GM21390 (cell line): ENCODE measurements at regions not wholly inside any gene's neighbourhood (a gene's known extent, or its start where the extent isn't known, plus 50 kb on each side); places are given as distances from the start of the nearest gene placed in this dataset.

Experiments used
- ATAC-seq: cut with Tn5 transposase; IDR thresholded peaks from one replicate; pipeline ENCODE4 v1.9.1; 2021; ENCODE audit not compliant: unreplicated experiment

DNA sequence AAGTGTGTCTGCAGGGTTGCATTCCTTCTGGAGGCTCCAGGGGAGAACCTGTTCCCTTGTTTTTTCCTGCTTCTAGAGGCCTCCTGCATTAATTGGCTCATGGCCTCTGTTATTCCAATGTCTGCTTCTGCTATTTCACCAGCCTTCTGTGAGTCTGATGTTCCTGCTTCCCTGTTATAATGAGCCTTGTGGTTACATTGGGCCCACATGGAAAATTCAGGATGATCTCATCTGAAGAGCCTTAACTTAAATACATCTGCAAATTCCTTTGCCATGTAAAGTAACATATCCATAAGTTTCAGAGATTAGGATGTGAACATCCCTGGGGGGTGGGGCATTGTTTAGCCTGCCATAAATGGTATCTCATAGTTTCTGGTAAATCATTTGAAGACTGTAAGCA is 181.1 kb downstream of the RWDD3 start:
- ATAC-seq: no peak

DNA sequence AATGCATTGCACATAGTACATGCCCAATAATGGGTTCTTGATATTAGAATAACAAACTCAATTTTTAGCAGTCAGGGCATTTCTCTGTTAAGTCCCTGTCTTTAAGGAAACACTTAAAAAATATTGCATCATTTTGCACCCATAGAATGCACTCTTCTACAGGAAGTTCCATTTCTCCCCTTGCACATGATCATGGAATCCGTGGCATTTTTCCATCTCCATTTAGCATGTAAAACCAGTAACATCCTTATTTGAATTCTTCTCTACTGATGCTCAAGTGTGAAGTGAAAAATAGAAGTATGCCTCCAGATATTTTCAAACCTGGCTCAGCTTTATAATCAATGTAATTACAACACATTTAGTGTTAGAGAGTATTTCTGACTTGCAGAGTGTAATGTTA is 192.8 kb downstream of the RWDD3 start:
- ATAC-seq: no peak

DNA sequence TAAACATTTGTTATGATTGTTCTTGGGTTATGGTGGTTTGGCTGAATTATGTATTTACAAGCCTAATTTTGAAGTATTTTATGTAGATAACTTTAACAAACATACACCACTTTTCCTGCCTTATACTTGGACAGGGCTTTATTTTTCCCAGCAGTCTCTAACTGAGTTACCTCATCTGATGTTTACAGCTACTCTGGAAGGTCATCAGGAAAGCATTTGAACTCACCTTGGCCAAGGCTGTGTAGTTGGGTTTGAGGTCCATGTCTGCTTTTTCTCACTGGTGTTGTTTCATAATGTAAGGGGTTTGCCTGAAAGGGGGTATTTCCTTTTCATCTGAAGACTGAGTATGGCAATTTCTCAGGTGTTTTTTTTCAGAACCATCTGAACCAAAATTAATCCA is 193.5 kb downstream of the RWDD3 start:
- no peak for ATAC-seq

DNA sequence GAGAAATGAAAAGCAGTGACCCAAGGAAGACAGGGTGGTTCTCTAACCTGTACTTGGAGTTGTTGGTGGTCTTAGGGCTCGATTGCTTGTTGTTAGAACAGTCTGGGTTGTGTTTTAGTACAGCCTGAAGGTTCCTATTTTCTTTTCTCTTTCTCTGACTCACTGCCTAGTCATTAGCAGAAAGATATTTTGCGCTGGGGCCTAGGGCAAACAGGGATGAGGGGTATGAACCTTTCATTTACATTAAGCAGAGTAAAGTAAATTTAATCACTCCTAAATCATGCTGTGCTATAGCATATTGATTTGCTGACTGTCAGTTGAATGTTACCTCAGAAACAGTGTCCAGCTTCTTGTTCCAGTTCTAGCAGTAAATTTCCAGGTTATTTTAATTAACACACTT is 197.2 kb downstream of the RWDD3 start:
- no peak for ATAC-seq

DNA sequence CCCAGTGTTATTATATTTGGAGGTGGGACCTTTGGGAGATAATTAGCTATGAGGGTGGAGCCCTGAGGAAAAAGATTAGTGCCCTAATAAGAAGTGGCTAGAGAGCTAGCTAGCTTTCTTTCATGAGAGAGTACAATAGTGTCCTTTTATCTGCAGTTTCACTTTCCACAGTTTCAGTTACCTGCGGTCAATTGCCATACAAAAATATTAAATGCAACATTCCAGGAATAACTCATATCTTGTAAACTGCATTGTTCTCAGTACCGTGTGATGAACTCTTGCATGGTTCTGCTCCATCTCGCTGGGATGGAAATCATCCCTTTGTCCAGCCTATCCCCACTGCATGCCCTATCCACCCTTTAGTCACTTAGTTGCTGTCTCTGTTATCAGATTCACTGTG is 201.6 kb downstream of the RWDD3 start:
- ATAC-seq: no peak

DNA sequence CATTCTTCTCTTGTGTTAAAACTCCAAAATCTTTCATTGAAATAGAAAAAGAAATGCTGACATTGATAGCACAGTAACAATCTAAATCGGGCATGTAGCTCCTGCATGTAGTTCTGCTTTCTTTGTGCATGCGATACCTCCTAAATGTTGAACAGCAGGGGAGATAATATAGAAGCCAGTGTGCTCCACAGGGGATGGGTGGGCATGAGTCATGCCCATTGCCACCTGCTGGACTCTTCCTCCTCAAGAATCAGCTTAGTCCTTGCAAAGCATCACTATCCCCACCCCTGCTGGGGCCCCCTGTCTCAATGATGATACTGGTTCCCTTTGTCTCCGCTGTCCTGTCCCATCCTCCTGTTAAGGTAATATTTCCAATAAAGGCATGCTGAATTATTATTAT is 203.0 kb downstream of the RWDD3 start:
- ATAC-seq: no peak

DNA sequence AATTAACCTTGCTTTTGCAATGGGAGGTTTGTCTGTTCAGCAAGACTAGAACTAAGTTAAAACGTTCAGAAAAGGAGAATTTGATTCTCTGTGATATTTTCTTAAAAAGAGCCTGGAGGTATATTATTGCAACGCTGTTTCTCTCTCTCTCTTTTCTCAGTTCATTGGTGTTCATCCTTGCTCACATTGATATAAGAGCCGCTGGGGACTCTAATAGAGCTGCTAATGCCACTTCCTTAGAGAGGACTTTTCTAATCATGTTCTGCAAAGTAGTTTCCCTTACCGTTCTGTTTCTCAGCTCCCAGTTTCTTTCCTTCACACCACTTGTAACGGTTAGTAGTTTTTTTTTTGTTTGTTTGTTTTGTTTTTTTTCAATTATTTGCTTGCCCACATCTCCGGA is 203.8 kb downstream of the RWDD3 start:
- no peak for ATAC-seq

DNA sequence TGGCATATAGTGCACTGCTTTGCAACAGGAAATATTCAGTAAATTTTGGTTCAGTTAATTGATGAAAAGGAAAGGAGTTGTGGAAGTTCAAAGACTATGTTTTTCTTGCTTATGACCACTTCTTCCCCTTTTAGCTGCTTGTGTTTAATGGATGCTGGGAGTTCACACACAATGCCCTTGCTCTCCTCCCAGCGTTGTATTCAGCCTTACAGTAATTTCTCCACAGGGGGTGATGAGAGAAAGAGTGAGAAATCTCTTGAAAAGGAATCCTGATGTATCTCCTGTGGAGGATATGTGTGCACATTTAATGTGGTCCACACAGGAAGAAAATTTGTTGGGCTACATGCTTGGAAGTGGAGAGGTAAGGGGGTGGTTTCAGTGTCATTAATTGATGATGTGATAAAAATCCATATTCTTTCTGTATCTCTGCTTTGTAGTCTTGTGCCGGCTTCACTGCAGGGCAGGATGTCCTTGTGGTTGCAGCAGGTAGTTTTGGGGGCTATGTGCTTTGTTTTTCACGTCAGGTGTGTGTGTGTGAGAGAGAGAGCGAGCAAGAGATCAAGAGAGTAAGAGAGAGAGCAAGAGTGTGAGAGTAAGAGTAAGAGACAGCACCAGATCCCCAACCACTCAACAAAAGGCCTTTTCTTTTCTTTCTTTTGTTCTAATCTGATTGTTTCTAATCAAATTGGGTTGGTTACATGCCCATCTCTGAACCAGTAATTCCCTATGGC is 204.4 kb downstream of the RWDD3 start:
- ATAC-seq: no peak

DNA sequence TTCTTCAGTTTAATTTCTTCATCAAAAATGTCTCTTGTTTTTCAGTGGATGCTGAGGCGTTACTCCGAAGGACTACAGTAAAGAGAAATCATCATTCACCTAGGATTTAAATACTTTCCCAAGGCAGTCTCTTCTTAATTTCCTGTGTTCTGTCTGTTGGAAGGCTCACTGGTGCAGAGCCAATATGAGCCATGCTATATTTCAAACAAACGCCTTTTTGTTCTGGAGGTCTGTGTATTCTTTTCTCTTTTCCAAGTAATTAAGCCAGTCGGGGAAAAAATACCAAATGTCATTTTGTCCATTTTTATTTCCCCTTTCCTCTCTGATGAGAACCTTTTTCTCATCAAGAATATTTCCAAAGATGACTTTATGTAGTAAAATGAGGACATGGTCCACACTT is 206.5 kb downstream of the RWDD3 start:
- ATAC-seq: no peak

DNA sequence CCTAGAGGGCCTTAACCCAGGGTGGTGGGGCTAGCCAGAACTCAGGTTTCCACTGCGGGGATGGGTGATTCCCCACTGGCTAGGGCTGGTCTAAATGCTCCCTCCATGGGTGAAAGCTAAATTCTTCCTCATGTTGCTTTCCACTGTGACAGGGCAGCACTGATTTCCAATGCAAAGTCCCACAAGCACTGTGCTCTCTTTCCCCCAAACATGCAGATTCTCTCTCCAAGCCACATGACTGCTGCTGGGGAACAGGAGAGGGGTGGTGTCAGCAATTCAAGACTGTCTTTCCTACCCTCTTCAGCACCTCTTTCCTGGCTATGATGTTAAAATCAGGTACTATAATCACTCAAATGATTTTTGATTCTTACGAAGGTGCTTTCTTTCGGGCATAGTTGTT is 215.5 kb downstream of the RWDD3 start:
- no peak for ATAC-seq

DNA sequence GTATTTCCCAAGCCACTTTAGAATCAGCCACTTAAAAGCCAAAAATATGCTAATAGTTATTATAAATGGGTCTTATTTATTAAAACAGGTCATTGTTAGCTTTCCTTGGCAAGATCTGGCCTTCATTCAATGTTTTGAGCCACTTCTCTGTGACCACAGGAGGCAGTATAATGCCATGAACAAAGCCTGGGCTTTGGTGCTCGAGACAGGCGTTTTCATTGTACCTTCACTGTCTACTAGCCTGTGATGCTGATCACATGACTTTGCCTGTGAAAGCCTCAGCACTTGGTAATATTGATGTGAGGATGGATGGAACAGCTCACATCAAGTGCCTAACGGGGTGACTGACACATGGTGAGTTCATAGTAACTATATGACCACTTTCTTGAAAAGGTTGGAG is 217.0 kb downstream of the RWDD3 start:
- ATAC-seq: no peak

DNA sequence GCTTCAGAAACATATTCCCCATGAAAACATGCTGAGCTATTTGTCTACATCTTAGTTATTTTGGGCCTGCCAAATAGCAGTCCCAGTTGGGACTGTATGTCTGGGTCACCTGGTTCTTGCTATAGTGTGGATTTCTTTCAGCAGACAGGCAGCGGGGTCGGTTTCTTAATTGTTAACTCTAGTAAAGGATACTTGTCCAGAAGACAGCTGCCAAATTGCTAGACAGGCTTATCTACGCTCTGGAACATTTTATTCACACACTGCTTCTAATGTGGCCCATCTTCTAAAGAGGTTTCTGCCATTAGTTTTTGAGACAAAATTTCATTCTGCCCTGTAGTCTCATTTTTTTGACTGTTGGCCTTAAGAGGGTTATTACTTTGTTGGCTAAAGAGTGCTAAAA is 217.9 kb downstream of the RWDD3 start:
- no peak for ATAC-seq

DNA sequence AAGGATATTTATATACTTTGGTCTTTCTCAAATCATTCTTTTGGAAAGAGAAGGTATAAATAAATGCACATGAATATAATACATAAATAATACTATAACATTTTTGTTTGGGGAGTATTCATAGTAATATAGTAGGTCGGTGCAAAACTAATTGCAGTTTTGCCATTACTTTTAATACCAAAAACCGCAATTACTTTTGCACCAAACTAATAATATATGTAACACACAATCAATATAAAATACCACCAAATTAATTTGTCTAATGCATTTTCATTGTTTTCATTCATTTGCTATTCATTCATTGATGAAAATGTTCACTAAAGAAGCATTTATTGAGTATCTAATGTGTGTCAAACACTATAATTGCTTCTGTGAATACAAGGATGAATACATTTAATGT is 219.0 kb downstream of the RWDD3 start:
- ATAC-seq: no peak

DNA sequence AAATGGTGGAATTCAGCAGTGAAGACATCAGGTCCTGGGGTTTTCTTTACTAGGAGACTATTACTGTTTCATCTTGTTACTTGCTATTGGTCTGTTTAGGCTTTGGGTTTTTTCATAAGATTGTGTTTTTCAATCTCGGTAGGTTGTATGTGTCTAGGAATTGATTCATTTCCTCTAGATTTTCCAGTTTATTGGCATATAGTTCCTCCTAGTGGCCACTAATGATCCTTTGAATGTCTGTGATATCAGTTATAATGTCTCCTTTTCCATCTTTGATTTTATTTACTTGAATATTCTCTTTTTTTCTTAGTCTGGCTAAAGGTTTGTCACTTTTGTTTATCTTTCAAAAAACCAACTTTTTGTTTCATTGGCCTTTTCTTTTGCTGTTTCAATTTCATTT is 233.0 kb downstream of the RWDD3 start:
- ATAC-seq: no peak

DNA sequence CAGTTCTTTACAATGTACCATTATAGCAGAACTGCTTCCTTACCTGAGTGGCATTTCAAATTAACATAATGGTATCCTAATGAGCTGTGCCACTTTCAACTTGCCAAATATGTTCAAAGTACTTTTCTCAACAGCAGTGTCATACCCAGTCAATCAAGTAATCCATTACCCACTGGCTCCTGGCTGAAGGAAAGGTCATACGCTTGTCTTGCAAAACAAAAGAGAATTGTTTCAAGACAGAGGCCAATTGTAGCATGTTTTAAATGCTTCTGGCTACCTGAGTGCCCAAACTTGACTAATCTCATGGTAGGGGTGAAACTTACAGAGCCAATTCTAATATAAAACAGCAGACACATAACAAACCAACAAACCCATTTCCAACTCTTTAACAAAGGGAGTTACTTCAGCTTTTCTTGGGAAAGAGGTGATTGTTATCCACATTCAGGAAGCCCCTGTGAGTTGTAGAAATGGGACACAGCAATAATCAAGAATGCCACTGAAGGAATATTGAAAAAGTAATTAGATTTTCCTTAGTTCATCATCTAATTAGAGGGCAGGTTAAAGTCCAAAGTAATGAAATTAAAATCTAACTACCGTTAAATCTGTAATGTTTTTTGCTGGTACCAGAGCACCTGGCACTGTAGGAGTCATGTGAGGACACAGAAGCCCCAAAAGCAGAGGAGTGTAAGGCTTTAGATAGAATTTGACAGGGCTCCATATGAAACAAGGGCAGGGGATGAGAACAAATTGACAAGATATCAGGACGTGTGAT is 241.9 kb downstream of the RWDD3 start:
- no peak for ATAC-seq

DNA sequence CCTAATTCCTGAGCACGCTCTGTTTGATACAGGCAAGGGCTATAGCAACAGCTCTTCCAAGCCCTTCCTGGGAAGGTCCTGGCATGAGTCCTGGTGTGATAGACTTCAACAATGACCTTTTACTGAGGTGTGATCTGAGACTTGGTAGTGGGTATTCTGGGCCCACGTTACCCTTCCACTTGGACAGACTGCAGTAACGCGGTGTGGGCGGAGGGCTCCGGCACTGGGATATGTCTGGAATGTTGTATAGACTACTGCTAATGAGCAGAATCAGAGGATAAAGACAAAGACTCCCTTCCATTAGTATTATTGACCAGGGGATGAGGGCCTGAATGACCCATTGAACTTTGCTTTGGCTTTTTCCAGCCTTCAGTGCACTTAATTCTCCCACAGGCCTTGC is 262.3 kb downstream of the RWDD3 start:
- no peak for ATAC-seq

DNA sequence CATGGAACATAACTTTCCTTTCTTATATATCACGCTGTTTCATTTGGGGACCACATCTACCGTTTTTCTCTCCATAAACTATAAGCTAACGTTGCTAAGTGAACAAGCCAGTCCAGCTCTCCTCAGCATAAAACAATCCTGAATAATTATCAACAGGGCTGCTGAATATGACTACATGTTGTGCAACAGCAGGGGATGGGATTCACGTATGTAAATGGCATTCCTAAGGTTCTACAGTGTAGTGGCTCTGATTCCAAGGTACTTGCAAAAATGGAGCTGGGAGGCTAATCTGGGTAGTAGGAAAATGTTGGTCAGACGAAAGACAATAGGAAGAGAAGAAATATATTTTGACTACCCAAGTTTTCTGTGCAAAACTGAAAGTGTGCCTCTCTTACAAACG is 262.8 kb downstream of the RWDD3 start:
- no peak for ATAC-seq

DNA sequence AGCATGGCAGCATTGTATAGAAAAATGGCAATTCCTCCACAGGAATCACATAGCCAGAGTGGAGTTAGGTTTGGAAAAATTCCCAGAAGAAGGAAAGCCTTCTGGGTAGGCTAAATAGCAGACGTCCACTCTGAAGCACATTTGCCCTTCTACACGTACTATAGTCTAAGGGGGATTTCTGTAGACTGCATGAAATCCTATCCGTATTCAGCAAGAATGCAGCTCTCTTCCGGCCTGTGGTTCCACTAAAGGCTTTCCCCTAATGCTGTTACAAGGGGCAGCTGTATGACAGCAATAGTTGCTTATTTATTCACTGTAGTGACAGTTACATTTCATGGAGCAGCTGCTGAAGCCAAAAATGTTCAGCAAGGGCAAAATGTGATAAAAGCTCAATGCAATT is 263.6 kb downstream of the RWDD3 start:
- no peak for ATAC-seq

DNA sequence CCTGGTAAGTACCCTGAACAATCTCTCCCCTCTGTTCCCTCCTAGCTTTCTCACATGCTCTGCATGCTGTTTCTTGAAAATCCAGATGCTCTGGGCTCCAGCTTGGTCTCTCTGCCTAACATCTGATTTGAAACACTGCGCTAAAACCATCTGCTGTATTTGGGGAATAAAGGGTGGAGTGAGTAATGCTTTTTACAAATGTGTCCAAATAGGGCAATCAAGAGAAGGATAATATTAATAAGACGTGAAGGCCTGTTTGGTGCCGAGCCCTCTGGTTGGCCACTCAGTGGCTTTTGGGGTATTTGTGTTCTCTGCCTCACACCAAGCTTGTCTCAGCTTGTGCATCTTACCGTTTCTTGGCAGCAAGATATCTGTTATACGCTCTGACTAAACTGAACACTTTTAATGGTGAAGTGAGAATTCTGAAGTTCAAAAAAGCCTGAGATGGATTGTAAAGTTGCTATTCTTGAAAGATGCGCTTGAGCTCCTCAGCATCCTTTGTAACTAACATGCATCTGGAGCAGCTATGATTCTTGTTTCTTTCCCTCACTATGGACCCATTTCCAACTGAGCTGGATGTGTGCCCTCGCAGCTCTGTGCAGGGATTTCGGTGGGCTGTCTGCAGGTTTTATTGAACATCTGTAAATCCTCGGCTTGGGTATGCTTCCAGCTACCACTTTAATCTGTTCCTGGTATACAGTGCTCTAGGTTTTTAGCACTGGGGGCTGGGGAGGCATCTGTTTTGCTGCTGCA is 269.4 kb downstream of the RWDD3 start:
- no peak for ATAC-seq

DNA sequence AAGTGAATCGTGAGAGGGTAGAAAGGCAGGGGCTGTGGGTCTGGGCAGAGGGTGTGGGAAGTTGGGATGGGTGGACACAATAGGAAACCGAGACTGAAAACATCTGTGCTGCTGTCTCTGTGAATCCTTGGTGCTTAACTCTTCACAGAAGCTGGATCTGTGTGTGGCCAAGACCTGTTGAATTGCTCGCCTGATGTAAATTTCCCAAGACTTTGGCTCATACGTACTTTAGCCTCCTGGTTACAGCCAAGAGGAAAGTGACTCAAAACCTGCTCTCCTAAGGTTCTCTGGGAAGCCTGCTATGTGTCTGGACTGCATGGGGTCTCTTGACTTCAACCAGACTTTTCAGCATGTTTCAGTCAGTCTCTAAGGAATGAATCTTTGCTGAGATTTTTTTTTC is 270.3 kb downstream of the RWDD3 start:
- ATAC-seq: no peak

DNA sequence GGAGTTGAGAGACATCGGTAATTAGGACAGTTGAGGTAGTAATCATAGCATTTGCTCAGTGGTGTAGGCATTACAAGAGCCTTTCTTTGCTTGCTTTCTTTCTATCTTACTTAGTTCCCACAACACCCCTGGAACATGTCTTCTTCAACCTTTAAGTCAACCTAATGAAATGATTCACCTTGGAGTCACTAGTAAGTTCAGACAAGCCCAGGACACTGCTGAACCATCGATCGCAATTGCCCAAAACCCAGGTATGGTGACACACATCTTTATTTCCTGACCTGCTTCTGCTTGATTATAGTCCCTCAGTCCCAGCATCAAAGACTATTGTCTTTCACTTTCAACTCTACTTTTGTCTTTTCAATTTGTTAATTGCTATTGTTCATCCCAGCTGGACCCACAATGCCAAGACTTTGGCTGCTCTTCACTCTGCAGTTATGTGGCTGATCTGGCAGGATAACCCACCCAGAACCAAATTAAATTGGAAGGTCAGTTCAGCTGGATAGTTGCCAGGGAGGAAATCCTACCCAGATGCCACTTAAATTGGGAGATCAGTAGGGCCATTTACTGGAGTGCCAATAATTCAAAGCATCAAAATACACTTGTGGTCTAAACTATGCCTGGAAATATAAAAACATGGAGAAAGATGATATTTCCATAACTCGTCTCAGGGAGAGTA is 272.9 kb downstream of the RWDD3 start:
- ATAC-seq: no peak

DNA sequence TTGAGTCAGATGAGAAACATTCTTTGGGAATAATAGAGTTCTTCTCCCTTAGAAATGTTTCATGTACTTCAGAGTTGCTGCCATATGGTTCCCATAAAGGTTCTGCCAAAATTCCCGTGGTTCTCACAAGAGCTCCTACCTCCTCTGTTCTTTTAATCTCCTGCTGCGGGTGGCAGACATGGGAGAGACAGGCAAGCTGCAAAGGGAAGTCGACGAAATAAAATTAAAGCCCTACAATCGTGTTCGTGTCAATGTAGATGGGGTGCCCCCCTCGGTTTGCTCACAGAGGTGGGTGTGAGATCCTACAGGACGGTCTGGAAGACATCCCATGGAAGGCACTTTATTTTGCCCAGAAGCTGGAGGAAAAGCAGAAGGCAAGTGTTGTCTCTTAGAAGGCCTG is 276.0 kb downstream of the RWDD3 start:
- no peak for ATAC-seq
